HG03565 (cell line): ENCODE measurements at regions not wholly inside any gene's neighbourhood (a gene's known extent, or its start where the extent isn't known, plus 50 kb on each side); places are given as distances from the start of the nearest gene placed in this dataset.

Experiments
- ATAC-seq: cut with Tn5 transposase; IDR thresholded peaks from one replicate; pipeline ENCODE4 v1.9.1; 2021; ENCODE audit warnings: mild to moderate bottlenecking, moderate library complexity; ENCODE audit not compliant: unreplicated experiment

GRCh38 chr2:16129716-16130540 is 189.6 kb downstream of the MYCN start:
- no peak for ATAC-seq

- ATAC-seq, result no peak
These were observed 188.6 kb downstream of the MYCN start for GRCh38 chr2:16128746-16129610.

- no peak for ATAC-seq
These were observed 187.6 kb downstream of the MYCN start for GRCh38 chr2:16127958-16128357.

GRCh38 chr2:16127276-16127940 is 187.1 kb downstream of the MYCN start:
- no peak for ATAC-seq

- no peak for ATAC-seq
These were observed 186.3 kb downstream of the MYCN start for GRCh38 chr2:16126517-16127275.

GRCh38 chr2:16125614-16126516 is 185.5 kb downstream of the MYCN start:
- no peak for ATAC-seq

GRCh38 chr2:16124881-16125613 is 184.7 kb downstream of the MYCN start:
- ATAC-seq, result no peak

- no peak for ATAC-seq
These were observed 183.8 kb downstream of the MYCN start for GRCh38 chr2:16123856-16124780.

- no peak for ATAC-seq
These were observed 183.1 kb downstream of the MYCN start for GRCh38 chr2:16123421-16123820.

- no peak for ATAC-seq
These were observed 182.2 kb downstream of the MYCN start for GRCh38 chr2:16122556-16122955.

GRCh38 chr2:16121986-16122390 is 181.6 kb downstream of the MYCN start:
- no peak for ATAC-seq

- no peak for ATAC-seq
These were observed 181.1 kb downstream of the MYCN start for GRCh38 chr2:16121231-16121985.

GRCh38 chr2:16120591-16121180 is 180.3 kb downstream of the MYCN start:
- ATAC-seq, result no peak

GRCh38 chr2:16119741-16120140 is 179.4 kb downstream of the MYCN start:
- no peak for ATAC-seq

- no peak for ATAC-seq
These were observed 178.6 kb downstream of the MYCN start for GRCh38 chr2:16118611-16119590.
